Hematopoietic multipotent progenitor cell treated with erythropoietin and hydrocortisone succinate and interleukin-3 and kit ligand, for 15 days (in vitro differentiated cells): ENCODE measurements at regions not wholly inside any gene's neighbourhood (a gene's known extent, or its start where the extent isn't known, plus 50 kb on each side); places are given as distances from the start of the nearest gene placed in this dataset.

ENCODE experiments used
- DNase-seq: peaks from one replicate; pipeline ENCODE4 v3.0.0-alpha.2; 2015; ENCODE audit warnings: low spot score

GRCh38 chr6:98717322-98717877 lies 117.0 kb upstream of the POU3F2 start:
- DNase-seq: no peak

- DNase-seq: no peak
Measured at GRCh38 chr6:98717988-98718387, 116.4 kb upstream of the POU3F2 start.

DNA sequence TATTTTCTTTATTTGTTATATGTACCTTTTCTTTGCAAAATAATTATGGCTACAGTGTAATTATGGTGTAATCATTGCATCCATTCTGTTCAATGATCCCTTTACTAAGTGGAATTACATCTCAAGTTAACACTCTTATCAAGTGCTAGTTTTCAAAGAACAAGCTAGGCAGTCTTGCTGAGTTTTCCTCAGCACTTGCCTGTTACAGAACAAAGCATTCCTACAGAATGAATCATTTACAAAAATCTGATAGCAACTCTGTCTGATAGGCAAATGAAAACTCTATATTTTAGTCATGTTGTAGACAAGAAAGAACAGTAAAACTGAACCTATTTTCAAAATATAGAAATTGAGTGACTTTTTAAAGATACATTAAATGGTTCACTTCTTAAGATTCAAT lies 109.8 kb upstream of the POU3F2 start:
- no peak for DNase-seq

- DNase-seq: no peak
Measured at GRCh38 chr6:98747273-98747672, 87.1 kb upstream of the POU3F2 start.

- no peak for DNase-seq
Measured at GRCh38 chr6:98747960-98748359, 86.4 kb upstream of the POU3F2 start.

GRCh38 chr6:98759459-98759858 lies 74.9 kb upstream of the POU3F2 start:
- no peak for DNase-seq

DNA sequence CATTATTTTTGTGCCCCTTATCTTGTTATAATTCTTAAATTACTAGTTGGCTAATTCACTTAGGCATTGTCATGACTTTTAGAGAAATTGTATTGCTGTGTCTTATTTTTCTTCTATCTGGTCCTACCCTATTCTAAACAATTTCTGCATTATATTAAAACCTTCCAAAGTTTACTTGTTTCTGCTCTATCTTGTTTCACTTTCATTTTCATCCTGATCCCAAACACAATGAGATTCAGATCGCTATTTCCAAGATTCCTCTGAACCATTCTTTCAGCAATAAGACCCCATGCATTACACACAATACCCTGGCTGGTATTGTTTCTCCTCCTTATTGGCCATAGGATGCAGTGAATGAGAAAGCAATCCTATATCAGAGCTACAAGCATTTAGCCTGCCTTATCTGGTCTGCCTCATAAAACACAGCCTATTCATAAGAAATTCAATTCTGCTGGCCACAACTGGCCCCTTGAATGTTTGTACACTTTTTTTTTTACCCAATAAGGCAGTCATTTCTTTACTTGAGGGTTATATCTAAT lies 69.9 kb upstream of the POU3F2 start:
- DNase-seq: no peak

DNA sequence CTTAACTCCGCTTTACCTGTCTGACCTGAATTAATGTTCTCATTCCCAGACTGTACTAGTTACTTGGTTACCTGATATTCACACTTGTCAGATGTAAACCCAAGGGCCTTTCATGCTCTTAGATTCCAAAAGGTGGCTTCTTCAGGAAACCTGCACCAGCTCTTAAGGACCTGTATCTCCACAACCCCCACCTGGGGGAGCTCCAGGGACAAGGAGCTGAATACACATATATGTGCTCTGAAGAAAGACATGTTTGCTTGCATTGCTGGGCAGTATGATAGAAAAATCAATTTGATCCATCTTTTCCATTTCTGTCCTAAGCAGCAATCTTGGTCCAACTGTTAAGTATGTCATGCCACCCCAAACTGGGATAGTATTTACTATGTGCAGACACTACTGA lies 64.8 kb upstream of the POU3F2 start:
- DNase-seq: peak; percentile 7

DNA sequence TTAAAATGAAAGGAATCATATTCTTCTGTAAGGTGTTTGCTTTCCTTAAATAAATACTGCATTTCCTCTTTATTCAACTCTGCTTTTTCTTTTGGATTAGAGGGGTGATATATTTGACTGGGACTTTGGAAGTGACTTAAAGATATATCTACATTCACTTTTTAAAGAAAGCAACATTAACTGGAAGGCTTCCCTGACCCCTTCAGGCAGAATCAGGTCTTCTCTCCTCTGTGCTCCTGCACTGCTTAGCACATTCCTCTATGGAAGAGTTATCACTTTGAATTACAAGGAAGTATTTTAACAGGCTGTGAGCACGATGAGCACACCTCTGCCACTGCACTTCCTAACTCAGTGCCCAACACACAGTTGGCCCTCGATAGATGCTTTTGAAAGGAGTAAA lies 59.2 kb upstream of the POU3F2 start:
- DNase-seq: no peak

- no peak for DNase-seq
Measured at GRCh38 chr6:98777762-98778161, 56.6 kb upstream of the POU3F2 start.

DNA sequence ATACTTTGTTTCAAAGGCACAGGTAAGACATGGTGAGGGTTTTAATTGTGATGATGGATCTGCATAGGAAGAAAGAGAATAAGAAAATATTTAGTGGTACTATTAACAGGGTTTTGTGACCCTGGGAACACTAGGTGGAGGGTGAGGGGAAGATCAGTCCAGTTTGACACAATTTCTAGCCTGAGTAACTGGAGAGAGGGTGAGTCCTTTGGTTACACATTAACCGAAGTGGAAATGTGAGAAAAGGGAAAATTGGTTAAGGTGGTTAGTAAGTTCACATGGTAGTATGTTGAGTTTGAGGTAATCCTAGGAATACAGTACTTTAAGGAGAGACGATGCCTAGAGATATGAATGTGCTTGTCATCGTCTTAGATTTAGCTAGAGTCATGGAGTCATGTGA lies 54.8 kb upstream of the POU3F2 start:
- DNase-seq: no peak

DNA sequence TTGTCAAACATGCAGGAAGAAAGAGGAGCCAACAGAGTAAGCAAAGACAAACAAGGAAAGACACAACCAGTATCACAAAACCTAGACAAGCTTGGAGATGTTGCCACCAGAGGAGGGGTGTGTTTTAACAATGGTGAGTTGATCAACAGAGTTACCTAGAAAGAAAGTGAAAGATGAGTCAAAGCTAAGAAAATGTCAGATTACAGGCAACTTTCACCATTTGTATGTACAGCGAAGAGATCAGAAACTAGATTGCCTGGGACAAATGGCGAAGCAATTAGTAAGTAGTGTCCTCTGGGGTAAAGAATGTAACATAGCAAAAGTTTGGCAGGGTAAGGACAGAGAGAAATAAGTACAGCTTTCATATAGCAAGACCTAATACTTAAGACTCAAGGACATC lies 51.6 kb upstream of the POU3F2 start:
- DNase-seq: no peak

GRCh38 chr6:98783578-98783977 lies 50.8 kb upstream of the POU3F2 start:
- DNase-seq: no peak
